EL (cell line): ENCODE measurements at regions not wholly inside any gene's neighbourhood (a gene's known extent, or its start where the extent isn't known, plus 50 kb on each side); places are given as distances from the start of the nearest gene placed in this dataset.
A peak's percentile ranks its signal among the peaks of the same experiment; 100 is the strongest.

ENCODE experiments used
- DNase-seq: peaks from one replicate; pipeline ENCODE4 v3.0.0-alpha.2; 2016

GRCh38 chr12:84741031-84741430, 171.6 kb downstream of the SLC6A15 start:
- DNase-seq = no peak

GRCh38 chr12:84740602-84741001, 172.0 kb downstream of the SLC6A15 start:
- DNase-seq = no peak

GRCh38 chr12:84738481-84738972, 174.1 kb downstream of the SLC6A15 start:
- DNase-seq = peak; percentile 78

- DNase-seq = peak; percentile 4
Observed at GRCh38 chr12:84732828-84733340, 179.7 kb downstream of the SLC6A15 start.

- DNase-seq = no peak
Observed at GRCh38 chr12:84730561-84731162, 181.9 kb downstream of the SLC6A15 start.

- DNase-seq = peak; percentile 17
Observed at GRCh38 chr12:84727961-84728360, 184.6 kb downstream of the SLC6A15 start.

- DNase-seq = no peak
Observed at GRCh38 chr12:84726780-84727179, 185.8 kb downstream of the SLC6A15 start.

- no peak for DNase-seq
Observed at GRCh38 chr12:84723988-84724387, 188.6 kb downstream of the SLC6A15 start.

- no peak for DNase-seq
Observed at GRCh38 chr12:84719997-84720396, 192.6 kb downstream of the SLC6A15 start.

GRCh38 chr12:84718906-84719305, 193.7 kb downstream of the SLC6A15 start:
- no peak for DNase-seq

- DNase-seq = no peak
Observed at GRCh38 chr12:84712747-84713146, 199.9 kb downstream of the SLC6A15 start.

- DNase-seq = no peak
Observed at GRCh38 chr12:84706374-84706773, 206.2 kb downstream of the SLC6A15 start.

GRCh38 chr12:84704856-84705255, 207.7 kb downstream of the SLC6A15 start:
- no peak for DNase-seq

GRCh38 chr12:84702001-84702400, 210.6 kb downstream of the SLC6A15 start:
- peak; percentile 17 for DNase-seq

GRCh38 chr12:84701041-84701440, 211.6 kb downstream of the SLC6A15 start:
- DNase-seq = peak; percentile 6

GRCh38 chr12:84698576-84699333, 213.8 kb downstream of the SLC6A15 start:
- DNase-seq = no peak

- DNase-seq = peak; percentile 14
Observed at GRCh38 chr12:84696908-84697540, 215.6 kb downstream of the SLC6A15 start.

- DNase-seq = no peak
Observed at GRCh38 chr12:84696281-84696680, 216.3 kb downstream of the SLC6A15 start.

GRCh38 chr12:84694116-84694515, 218.5 kb downstream of the SLC6A15 start:
- DNase-seq = no peak

- no peak for DNase-seq
Observed at GRCh38 chr12:84692071-84692470, 220.5 kb downstream of the SLC6A15 start.

GRCh38 chr12:84691266-84691665, 221.3 kb downstream of the SLC6A15 start:
- DNase-seq = no peak

GRCh38 chr12:84689638-84690037, 223.0 kb downstream of the SLC6A15 start:
- no peak for DNase-seq

- no peak for DNase-seq
Observed at GRCh38 chr12:84685379-84685778, 227.2 kb downstream of the SLC6A15 start.

GRCh38 chr12:84676787-84677186, 235.8 kb downstream of the SLC6A15 start:
- no peak for DNase-seq
